ENCODE measurements at regions not wholly inside any gene's neighbourhood (a gene's known extent, or its start where the extent isn't known, plus 50 kb on each side); places are given as distances from the start of the nearest gene placed in this dataset.

- DNase-seq (no peak), FAIRE-seq (no peak)
- peaks cover 0 to 4% (median 2%) of the 10 kb centered on the region in 3 donors for H3K4me1 ChIP-seq (ENCODE audit: control insufficient read depth in 2 of 3, insufficient read depth in 2 of 3, low read depth in 1 of 3, low read length in 3 of 3)
- no peak for TF ChIP-seq CTCF (IDR thresholded peaks at IDR 0.05; ENCODE audit: borderline replicate concordance, extremely low read depth, insufficient read depth)
- H3K27me3 ChIP-seq (ENCODE audit: control insufficient read depth, insufficient read depth, low read length) = no peaks in the 10 kb centered on the region
- intact Hi-C loops (cut with DNase I) = no loop called here
- H3K9me3 ChIP-seq (ENCODE audit: control insufficient read depth in 2 of 3, insufficient read depth in 1 of 3, low read length in 3 of 3) = no peaks in the 10 kb centered on the region
- no peaks in the 10 kb centered on the region for H3K36me3 ChIP-seq (ENCODE audit: control insufficient read depth in 2 of 3, insufficient read depth in 3 of 3, low read length in 3 of 3)
- H3K27ac ChIP-seq (ENCODE audit: low read depth in 2 of 2, low read length in 2 of 2) = no peak overlapping the region
- H3K4me3 ChIP-seq (ENCODE audit: low read length in 3 of 3) = no peak overlapping the region
- no peak overlapping the region for H3K9ac ChIP-seq (ENCODE audit: low read length in 3 of 3)
These were observed 291.7 kb downstream of the MEX3B start for GRCh38 chr15:81754078-81754477.

GRCh38 chr15:81752974-81753373 lies 292.8 kb downstream of the MEX3B start:
- no peak overlapping the region for H3K27ac ChIP-seq (ENCODE audit: low read depth in 2 of 2, low read length in 2 of 2)
- intact Hi-C loops (cut with DNase I) = no loop called here
- peaks cover 0 to 4% (median 2%) of the 10 kb centered on the region in 3 donors for H3K4me1 ChIP-seq (ENCODE audit: control insufficient read depth in 2 of 3, insufficient read depth in 2 of 3, low read depth in 1 of 3, low read length in 3 of 3)
- no peak overlapping the region for H3K9ac ChIP-seq (ENCODE audit: low read length in 3 of 3)
- H3K4me3 ChIP-seq (ENCODE audit: low read length in 3 of 3) = no peak overlapping the region
- DNase-seq (peak in 1 of 5 donors; percentile 19), FAIRE-seq (no peak)
- no peak for TF ChIP-seq CTCF (IDR thresholded peaks at IDR 0.05; ENCODE audit: borderline replicate concordance, extremely low read depth, insufficient read depth)
- H3K9me3 ChIP-seq (ENCODE audit: control insufficient read depth in 2 of 3, insufficient read depth in 1 of 3, low read length in 3 of 3) = no peaks in the 10 kb centered on the region
- H3K27me3 ChIP-seq (ENCODE audit: control insufficient read depth, insufficient read depth, low read length) = no peaks in the 10 kb centered on the region
- H3K36me3 ChIP-seq (ENCODE audit: control insufficient read depth in 2 of 3, insufficient read depth in 3 of 3, low read length in 3 of 3) = no peaks in the 10 kb centered on the region

GRCh38 chr15:81752546-81752942 lies 293.3 kb downstream of the MEX3B start:
- H3K4me3 ChIP-seq (ENCODE audit: low read length in 3 of 3) = no peak overlapping the region
- no peak for FAIRE-seq
- intact Hi-C loops (cut with DNase I) = no loop called here
- H3K27ac ChIP-seq (ENCODE audit: low read depth in 2 of 2, low read length in 2 of 2) = no peak overlapping the region
- no peak for TF ChIP-seq CTCF (IDR thresholded peaks at IDR 0.05; ENCODE audit: borderline replicate concordance, extremely low read depth, insufficient read depth)
- no peaks in the 10 kb centered on the region for H3K9me3 ChIP-seq (ENCODE audit: control insufficient read depth in 2 of 3, insufficient read depth in 1 of 3, low read length in 3 of 3)
- peaks cover 0 to 4% (median 2%) of the 10 kb centered on the region in 3 donors for H3K4me1 ChIP-seq (ENCODE audit: control insufficient read depth in 2 of 3, insufficient read depth in 2 of 3, low read depth in 1 of 3, low read length in 3 of 3)
- H3K27me3 ChIP-seq (ENCODE audit: control insufficient read depth, insufficient read depth, low read length) = no peaks in the 10 kb centered on the region
- DNase-seq = peak; percentile 42 to 79 (median 76)
- no peaks in the 10 kb centered on the region for H3K36me3 ChIP-seq (ENCODE audit: control insufficient read depth in 2 of 3, insufficient read depth in 3 of 3, low read length in 3 of 3)
- no peak overlapping the region for H3K9ac ChIP-seq (ENCODE audit: low read length in 3 of 3)

Measured in kidney (tissue), 13 donors.